GM23248 (cell line): ENCODE measurements at regions not wholly inside any gene's neighbourhood (a gene's known extent, or its start where the extent isn't known, plus 50 kb on each side); places are given as distances from the start of the nearest gene placed in this dataset.
"Not testable (repeated sequence)": the region's sequence is repeated elsewhere in the genome, so short reads cannot be mapped to it uniquely, and the experiment has no call there.

Source experiments
- DNase-seq: peaks from one replicate; pipeline ENCODE4 v3.0.0-alpha.2; 2015
- H2AFZ ChIP-seq: fragments of 200-600 bp; sonication (generic); 2 replicates; pipeline ENCODE4 v1.6.1; 2016; ENCODE audit warnings: antibody characterized with exemption
- H3F3A ChIP-seq: fragments of 200-600 bp; sonication (generic); 2 replicates; pipeline ENCODE4 v1.6.1; 2016; ENCODE audit warnings: mild to moderate bottlenecking, antibody characterized with exemption, mixed run types; ENCODE audit not compliant: insufficient read depth
- H3K27ac ChIP-seq: fragments of 200-600 bp; sonication (generic); 2 replicates; pipeline ENCODE4 v1.5.1; 2016; ENCODE audit warnings: mild to moderate bottlenecking
- H3K27me3 ChIP-seq: fragments of 200-600 bp; sonication (generic); replicated peaks from 2 replicates; pipeline ENCODE4 v1.6.1; 2016; ENCODE audit warnings: mild to moderate bottlenecking; ENCODE audit not compliant: insufficient read depth
- H3K36me3 ChIP-seq: fragments of 200-600 bp; sonication (generic); 2 replicates; pipeline ENCODE4 v1.6.1; 2016; ENCODE audit warnings: low read depth, mild to moderate bottlenecking
- H3K4me1 ChIP-seq: fragments of 200-600 bp; sonication (generic); 2 replicates; pipeline ENCODE4 v1.6.1; 2016; ENCODE audit warnings: mild to moderate bottlenecking; ENCODE audit not compliant: insufficient read depth
- H3K4me2 ChIP-seq: fragments of 200-600 bp; sonication (generic); one replicate; pipeline ENCODE4 v1.6.1; 2016; ENCODE audit warnings: mild to moderate bottlenecking; ENCODE audit not compliant: unreplicated experiment
- H3K4me3 ChIP-seq: fragments of 200-600 bp; sonication (generic); 2 replicates; pipeline ENCODE4 v1.5.1; 2016; ENCODE audit warnings: mild to moderate bottlenecking
- H3K79me2 ChIP-seq: fragments of 200-600 bp; sonication (generic); 2 replicates; pipeline ENCODE4 v1.6.1; 2016; ENCODE audit warnings: mild to moderate bottlenecking; ENCODE audit not compliant: insufficient read depth
- H3K9ac ChIP-seq: fragments of 200-600 bp; sonication (generic); 2 replicates; pipeline ENCODE4 v1.6.1; 2016; ENCODE audit warnings: mild to moderate bottlenecking
- H3K9me2 ChIP-seq: fragments of 200-600 bp; sonication (generic); 2 replicates; pipeline ENCODE4 v1.6.1; 2016; ENCODE audit warnings: mixed run types, mild to moderate bottlenecking, moderate library complexity; ENCODE audit not compliant: insufficient read depth
- H3K9me3 ChIP-seq: fragments of 200-600 bp; sonication (generic); one replicate; pipeline ENCODE4 v1.6.1; 2017; ENCODE audit warnings: low read depth
- H4K20me1 ChIP-seq: fragments of 200-600 bp; sonication (generic); 2 replicates; pipeline ENCODE4 v1.6.0; 2016; ENCODE audit not compliant: insufficient read depth
- EZH2 ChIP-seq: fragments of 200-600 bp; sonication (generic); IDR thresholded peaks from 2 replicates; pipeline ENCODE4 v1.6.1; 2018; ENCODE audit warnings: antibody characterized with exemption, mild to moderate bottlenecking; ENCODE audit not compliant: insufficient read depth, poor library complexity, severe bottlenecking
- EZH2phosphoT487 ChIP-seq: fragments of 200-600 bp; sonication (generic); IDR thresholded peaks from 2 replicates; pipeline ENCODE4 v1.6.1; 2018; ENCODE audit warnings: antibody characterized with exemption, moderate library complexity, mild to moderate bottlenecking, low read depth; ENCODE audit not compliant: insufficient read depth
- WGBS, 2 experiments: methylation state at CpG; one replicate each; pipeline ENCODE4 v1.1.6; 2015 to 2017; ENCODE audit warnings: low lambda C conversion rate in 2 of 2, low coverage in 1 of 2; ENCODE audit errors: missing lambda C conversion rate in 2 of 2; 5-methylcytosine and 5-hydroxymethylcytosine counted together
- in situ Hi-C: fragments of 300-500 bp; cut with MboI; formaldehyde crosslinking; loops from 2 replicates; pipeline ENCODE4 v1.15.0; 2020

- Histone ChIP-seq H4K20me1 (no peaks in the 10 kb centered on the region), H3K4me2 (no peak overlapping the region), H3K27me3 (no peaks in the 10 kb centered on the region), H3K9ac (no peak overlapping the region), H3K9me2 (no peaks in the 10 kb centered on the region), H3K79me2 (no peaks in the 10 kb centered on the region), H3K4me3 (no peak overlapping the region), H3K27ac (no peak overlapping the region), H3K9me3 (no peaks in the 10 kb centered on the region), H3K4me1 (no peaks in the 10 kb centered on the region), H3K36me3 (no peaks in the 10 kb centered on the region), H2AFZ (no peak overlapping the region), H3F3A (no peaks in the 10 kb centered on the region)
- no peak for DNase-seq
- WGBS, 2 experiments, result 1 to 2% methylated on average over 3 of the region's 3 CpGs
- in situ Hi-C loops, result no loop called here
- TF ChIP-seq EZH2 (no peak), EZH2phosphoT487 (no peak)
These were observed 639.9 kb upstream of the ACO1 start for GRCh38 chr9:31744589-31744988.

GRCh38 chr9:31745468-31745867, 639.0 kb upstream of the ACO1 start:
- H4K20me1 ChIP-seq, result no peaks in the 10 kb centered on the region
- H3F3A ChIP-seq, result no peaks in the 10 kb centered on the region
- H3K27ac ChIP-seq, result no peak overlapping the region
- H3K9me3 ChIP-seq, result no peaks in the 10 kb centered on the region
- H3K4me1 ChIP-seq, result no peaks in the 10 kb centered on the region
- H3K4me3 ChIP-seq, result no peak overlapping the region
- no peaks in the 10 kb centered on the region for H3K27me3 ChIP-seq
- no peaks in the 10 kb centered on the region for H3K36me3 ChIP-seq
- H2AFZ ChIP-seq, result no peak overlapping the region
- no peak for DNase-seq
- no peak overlapping the region for H3K9ac ChIP-seq
- H3K79me2 ChIP-seq, result no peaks in the 10 kb centered on the region
- in situ Hi-C loops, result no loop called here
- no peak overlapping the region for H3K4me2 ChIP-seq
- whole genome bisulfite sequencing, 2 experiments, result 26 to 27% methylated on average over 6 of the region's 6 CpGs
- TF ChIP-seq EZH2phosphoT487 (no peak), EZH2 (no peak)
- H3K9me2 ChIP-seq, result no peaks in the 10 kb centered on the region

- Histone ChIP-seq H3K4me3 (no peak overlapping the region), H3K4me1 (no peaks in the 10 kb centered on the region), H3F3A (no peaks in the 10 kb centered on the region), H4K20me1 (no peaks in the 10 kb centered on the region), H3K27ac (no peak overlapping the region), H3K79me2 (no peaks in the 10 kb centered on the region), H3K9me3 (no peaks in the 10 kb centered on the region), H3K9ac (no peak overlapping the region), H3K9me2 (no peaks in the 10 kb centered on the region), H3K36me3 (no peaks in the 10 kb centered on the region), H3K4me2 (no peak overlapping the region), H3K27me3 (no peaks in the 10 kb centered on the region), H2AFZ (no peak overlapping the region)
- TF ChIP-seq EZH2phosphoT487 (no peak), EZH2 (no peak)
- DNase-seq, result no peak
- in situ Hi-C loops, result no loop called here
These were observed 638.6 kb upstream of the ACO1 start for GRCh38 chr9:31745886-31746285.

- DNase-seq, result no peak
- Histone ChIP-seq H3F3A (no peaks in the 10 kb centered on the region), H3K4me2 (no peak overlapping the region), H3K27ac (no peak overlapping the region), H3K9ac (no peak overlapping the region), H4K20me1 (no peaks in the 10 kb centered on the region), H3K36me3 (no peaks in the 10 kb centered on the region), H3K9me3 (no peaks in the 10 kb centered on the region), H3K79me2 (no peaks in the 10 kb centered on the region), H3K4me3 (no peak overlapping the region), H2AFZ (no peak overlapping the region), H3K9me2 (no peaks in the 10 kb centered on the region), H3K4me1 (no peaks in the 10 kb centered on the region), H3K27me3 (no peaks in the 10 kb centered on the region)
- no peak for TF ChIP-seq EZH2phosphoT487
- no peak for TF ChIP-seq EZH2
- in situ Hi-C loops, result no loop called here
These were observed 630.7 kb upstream of the ACO1 start for GRCh38 chr9:31753756-31754155.

GRCh38 chr9:31759703-31760102, 624.7 kb upstream of the ACO1 start:
- in situ Hi-C loops, result no loop called here
- TF ChIP-seq EZH2phosphoT487 (no peak), EZH2 (no peak)
- Histone ChIP-seq H3K79me2 (no peaks in the 10 kb centered on the region), H3K9me2 (no peaks in the 10 kb centered on the region), H3F3A (no peaks in the 10 kb centered on the region), H3K4me3 (no peak overlapping the region), H2AFZ (no peak overlapping the region), H4K20me1 (no peaks in the 10 kb centered on the region), H3K27ac (no peak overlapping the region), H3K4me1 (no peaks in the 10 kb centered on the region), H3K36me3 (no peaks in the 10 kb centered on the region), H3K4me2 (no peak overlapping the region), H3K9ac (no peak overlapping the region), H3K9me3 (no peaks in the 10 kb centered on the region), H3K27me3 (no peaks in the 10 kb centered on the region)
- WGBS, 2 experiments, result 34 to 35% methylated on average over 3 of the region's 3 CpGs
- no peak for DNase-seq

GRCh38 chr9:31774021-31774420, 610.4 kb upstream of the ACO1 start:
- not testable (repeated sequence) for H3K9me3 ChIP-seq

More at GRCh38 chr9:31774021-31774420, 610.4 kb upstream of the ACO1 start:
- H3K9ac ChIP-seq, H3K79me2 ChIP-seq, H3K4me1 ChIP-seq, in situ Hi-C loops, H3K27me3 ChIP-seq, H3K4me2 ChIP-seq, H3K9me2 ChIP-seq, H3F3A ChIP-seq, DNase-seq, H2AFZ ChIP-seq, H4K20me1 ChIP-seq, H3K4me3 ChIP-seq, H3K36me3 ChIP-seq, H3K27ac ChIP-seq: not testable (repeated sequence)
- 40 to 46% methylated on average over 3 of the region's 3 CpGs for WGBS, 2 experiments
